IPS-18a (cell line): ENCODE measurements at regions not wholly inside any gene's neighbourhood (a gene's known extent, or its start where the extent isn't known, plus 50 kb on each side); places are given as distances from the start of the nearest gene placed in this dataset.

Experiments
- H3K27ac ChIP-seq: one replicate; pipeline ENCODE4 v1.5.1; 2013; ENCODE audit warnings: low read length
- H3K27me3 ChIP-seq: one replicate; pipeline ENCODE4 v1.6.1; 2013; ENCODE audit warnings: mild to moderate bottlenecking, low read length; ENCODE audit not compliant: control insufficient read depth, insufficient read depth
- H3K36me3 ChIP-seq: one replicate; pipeline ENCODE4 v1.6.1; 2013; ENCODE audit warnings: low read depth, low read length; ENCODE audit not compliant: control insufficient read depth
- H3K4me1 ChIP-seq: one replicate; pipeline ENCODE4 v1.6.1; 2013; ENCODE audit warnings: low read depth, low read length; ENCODE audit not compliant: control insufficient read depth
- H3K4me3 ChIP-seq: one replicate; pipeline ENCODE4 v1.5.1; 2013; ENCODE audit warnings: low read length
- H3K9ac ChIP-seq: one replicate; pipeline ENCODE4 v1.6.1; 2013; ENCODE audit warnings: mild to moderate bottlenecking, low read length, moderate library complexity
- H3K9me3 ChIP-seq: one replicate; pipeline ENCODE4 v1.6.1; 2013; ENCODE audit warnings: low read depth, low read length; ENCODE audit not compliant: control insufficient read depth

DNA sequence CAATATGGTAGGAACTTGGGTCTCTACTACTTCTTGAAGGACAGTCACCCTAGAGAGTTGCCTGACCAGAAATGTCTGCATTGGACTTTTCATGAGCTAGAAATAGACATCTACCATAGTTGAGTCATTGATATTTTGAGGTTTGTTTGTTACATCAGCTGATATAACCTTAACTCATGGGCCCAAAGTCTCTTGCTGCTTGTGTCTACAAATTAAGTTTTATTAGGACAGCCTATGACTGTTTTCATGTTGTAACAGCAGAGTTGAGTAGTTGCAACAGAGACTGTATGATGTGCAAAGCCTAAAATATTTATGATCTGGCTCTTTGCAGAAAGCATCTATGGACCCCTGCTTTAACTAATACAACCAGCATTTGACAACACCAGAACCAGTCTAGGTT lies 155.3 kb downstream of the MIAT start:
- Histone ChIP-seq H3K27ac (no peak overlapping the region), H3K9me3 (no peaks in the 10 kb centered on the region), H3K4me3 (no peak overlapping the region), H3K9ac (no peak overlapping the region), H3K36me3 (no peaks in the 10 kb centered on the region), H3K4me1 (no peaks in the 10 kb centered on the region), H3K27me3 (no peaks in the 10 kb centered on the region)

DNA sequence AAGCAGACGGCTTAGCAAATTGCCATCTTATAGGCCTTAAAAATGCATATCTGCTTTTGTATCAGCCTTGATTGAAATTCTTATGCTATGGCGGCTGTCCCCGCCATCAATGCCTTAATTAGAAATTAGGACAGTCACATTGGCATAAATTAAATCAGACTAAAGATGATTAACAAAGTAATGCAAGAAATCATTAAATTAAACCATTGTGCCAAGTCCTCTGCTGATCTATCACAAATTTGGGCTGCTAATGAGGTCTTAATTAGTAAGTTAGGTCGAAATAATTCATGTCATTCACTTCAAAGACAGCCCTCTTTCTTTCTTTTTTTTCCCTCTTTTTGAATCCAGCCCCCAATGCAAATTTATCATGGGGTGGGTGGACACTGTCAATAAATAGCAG lies 159.3 kb downstream of the MIAT start:
- H3K4me3 ChIP-seq = no peak overlapping the region
- no peaks in the 10 kb centered on the region for H3K9me3 ChIP-seq
- H3K27ac ChIP-seq = no peak overlapping the region
- no peak overlapping the region for H3K9ac ChIP-seq
- H3K36me3 ChIP-seq = no peaks in the 10 kb centered on the region
- no peaks in the 10 kb centered on the region for H3K27me3 ChIP-seq
- H3K4me1 ChIP-seq = no peaks in the 10 kb centered on the region

DNA sequence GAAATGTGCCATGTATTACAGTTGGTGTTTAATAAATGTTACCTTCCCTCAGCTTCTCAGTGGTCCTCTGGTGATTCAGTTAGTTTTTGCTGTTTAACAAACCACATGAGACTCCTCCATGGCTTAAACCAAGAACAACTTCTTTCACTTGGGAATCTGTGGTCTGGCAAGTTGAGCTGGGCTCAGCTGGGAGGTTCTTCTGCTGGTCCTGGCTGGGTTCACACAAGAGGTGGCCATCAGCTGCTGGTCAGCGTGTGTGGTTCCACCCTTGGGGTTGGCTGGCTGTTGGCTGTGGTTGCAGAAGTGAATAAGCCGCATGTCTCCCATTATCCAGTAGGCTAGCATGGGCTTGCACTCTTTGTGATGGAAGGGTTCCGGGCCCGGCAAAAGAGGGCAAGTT lies 160.5 kb downstream of the MIAT start:
- Histone ChIP-seq H3K4me3 (no peak overlapping the region), H3K9me3 (no peaks in the 10 kb centered on the region), H3K27me3 (no peaks in the 10 kb centered on the region), H3K9ac (no peak overlapping the region), H3K36me3 (no peaks in the 10 kb centered on the region), H3K4me1 (peaks cover 6% of the 10 kb centered on the region), H3K27ac (no peak overlapping the region)

DNA sequence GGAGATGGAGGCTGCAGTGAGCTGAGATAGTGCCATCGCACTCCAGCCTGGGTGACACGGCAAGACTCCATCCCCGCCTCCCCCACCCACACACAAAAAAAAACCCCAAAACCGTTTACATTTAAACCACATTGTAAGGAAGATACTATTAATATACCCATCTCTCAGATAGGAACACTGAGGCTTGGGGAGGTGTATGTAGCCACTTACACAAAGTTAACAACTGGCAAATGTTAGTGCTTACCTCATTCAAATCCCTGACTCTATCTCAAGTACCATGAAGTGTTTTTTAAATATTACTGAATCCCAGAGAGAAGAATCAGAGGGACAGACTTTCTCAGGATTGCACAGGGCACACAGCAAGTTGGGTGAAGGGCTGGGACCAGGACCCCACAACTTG lies 164.5 kb downstream of the MIAT start:
- Histone ChIP-seq H3K27me3 (no peaks in the 10 kb centered on the region), H3K9ac (no peak overlapping the region), H3K4me1 (peaks cover 6% of the 10 kb centered on the region), H3K9me3 (no peaks in the 10 kb centered on the region), H3K36me3 (no peaks in the 10 kb centered on the region), H3K27ac (no peak overlapping the region), H3K4me3 (no peak overlapping the region)

DNA sequence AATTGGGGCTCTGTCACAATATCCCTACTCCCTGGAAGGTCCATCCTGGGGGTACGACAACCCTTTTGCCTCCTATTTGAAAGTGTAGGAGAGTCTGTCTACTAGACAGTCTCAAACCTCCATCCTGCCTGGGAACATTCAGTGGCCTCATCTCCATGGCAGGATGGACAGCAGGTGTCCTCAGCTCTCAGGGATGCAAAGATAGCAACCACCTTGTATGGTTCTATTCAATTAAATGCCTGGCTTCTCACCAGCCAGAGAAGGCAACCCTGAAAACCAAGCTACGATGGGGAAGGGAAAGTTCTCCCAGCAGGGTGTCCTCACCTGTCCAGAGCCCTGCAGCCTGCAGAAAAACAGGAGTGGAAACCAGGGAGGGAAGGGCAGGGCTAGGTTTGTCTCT lies 164.9 kb downstream of the MIAT start:
- Histone ChIP-seq H3K36me3 (no peaks in the 10 kb centered on the region), H3K27ac (no peak overlapping the region), H3K4me3 (no peak overlapping the region), H3K9ac (no peak overlapping the region), H3K27me3 (no peaks in the 10 kb centered on the region), H3K4me1 (peaks cover 6% of the 10 kb centered on the region), H3K9me3 (no peaks in the 10 kb centered on the region)

DNA sequence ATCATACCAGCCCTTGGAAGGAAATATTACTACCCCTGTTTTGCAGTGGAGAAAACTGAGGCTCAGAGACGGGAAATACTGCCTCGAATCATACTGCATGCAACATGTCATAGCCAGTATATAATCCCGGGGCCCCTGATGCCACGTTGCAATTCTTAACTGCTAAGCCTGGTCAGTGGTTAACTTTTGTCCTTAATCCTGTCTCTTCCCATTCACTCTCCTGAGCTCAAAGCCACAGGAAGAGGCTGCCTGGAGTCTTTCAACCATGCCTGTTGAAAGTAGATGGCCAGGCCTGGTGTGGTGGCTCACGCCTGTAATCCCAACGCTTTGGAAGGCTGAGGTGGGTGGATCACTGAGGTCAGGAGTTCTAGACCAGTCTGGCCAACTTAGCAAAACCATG lies 166.6 kb downstream of the MIAT start:
- no peaks in the 10 kb centered on the region for H3K36me3 ChIP-seq
- peaks cover 6% of the 10 kb centered on the region for H3K4me1 ChIP-seq
- H3K27ac ChIP-seq = no peak overlapping the region
- no peak overlapping the region for H3K4me3 ChIP-seq
- no peak overlapping the region for H3K9ac ChIP-seq
- H3K27me3 ChIP-seq = no peaks in the 10 kb centered on the region
- H3K9me3 ChIP-seq = no peaks in the 10 kb centered on the region

DNA sequence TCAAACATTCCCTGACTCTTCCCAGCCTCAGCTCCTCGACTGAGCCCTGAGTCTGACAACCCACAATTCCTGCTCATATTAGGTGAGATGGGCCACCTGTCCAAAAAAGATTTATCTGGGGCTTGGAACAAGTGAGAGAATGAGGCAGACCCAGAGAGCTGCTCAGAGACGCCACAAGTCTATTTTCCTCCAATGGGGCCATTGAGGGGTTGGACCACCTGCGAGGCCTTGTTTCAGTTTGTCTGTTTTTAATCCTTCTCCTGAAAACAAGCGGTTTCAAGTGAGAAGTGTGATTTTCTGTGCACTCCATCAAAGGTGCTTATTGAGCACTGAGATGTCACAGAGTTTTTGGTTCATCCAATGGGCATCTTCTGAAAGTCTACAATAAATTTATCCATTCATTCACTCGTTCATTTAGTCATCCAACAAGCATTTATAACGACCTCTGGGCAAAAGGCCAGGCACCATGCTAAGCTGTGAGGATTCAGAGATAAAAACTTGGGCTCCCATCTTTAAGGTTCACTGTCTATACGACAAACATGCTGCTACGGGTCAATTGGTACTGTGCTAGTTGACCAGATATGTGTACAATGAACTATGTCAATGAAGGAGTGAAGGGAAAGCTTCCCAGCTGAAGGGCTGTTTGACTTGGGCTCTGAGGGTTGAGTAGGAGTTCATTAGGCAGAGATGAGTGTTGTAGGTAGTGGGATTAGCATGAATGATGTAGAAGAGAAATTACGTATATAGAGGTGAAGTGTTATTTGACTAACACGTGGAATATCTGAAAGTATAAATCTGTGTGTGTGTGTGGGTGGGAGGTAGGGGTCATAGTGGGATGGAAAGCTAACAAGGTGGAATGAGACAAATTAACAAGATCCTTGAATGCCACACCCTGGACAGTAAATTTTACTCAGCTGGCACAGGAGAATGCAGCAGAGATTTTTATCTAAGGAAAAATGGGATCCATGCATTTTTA lies 168.9 kb downstream of the MIAT start:
- Histone ChIP-seq H3K27ac (no peak overlapping the region), H3K4me1 (peaks cover 6% of the 10 kb centered on the region), H3K4me3 (no peak overlapping the region), H3K27me3 (no peaks in the 10 kb centered on the region), H3K36me3 (no peaks in the 10 kb centered on the region), H3K9me3 (no peaks in the 10 kb centered on the region), H3K9ac (no peak overlapping the region)

DNA sequence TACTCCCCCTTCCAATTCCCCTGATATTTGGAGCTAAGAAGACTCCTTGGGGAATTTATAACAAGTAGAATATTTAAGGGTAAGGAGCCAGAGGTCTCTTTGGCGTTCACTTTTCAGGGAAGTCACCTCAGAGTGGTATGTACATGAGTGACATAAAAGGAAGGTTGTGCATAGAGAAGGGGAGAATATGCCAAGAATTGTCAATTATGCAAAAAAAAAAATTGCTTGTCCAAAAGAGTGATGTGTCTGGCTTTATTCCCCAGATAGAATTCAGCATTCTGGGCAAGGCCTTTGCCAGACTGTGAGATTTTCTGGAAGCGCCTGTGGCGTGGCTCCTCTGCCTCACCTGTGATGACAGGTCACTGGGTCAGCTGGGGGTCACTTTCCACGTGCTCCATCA lies 170.2 kb downstream of the MIAT start:
- Histone ChIP-seq H3K9ac (no peak overlapping the region), H3K27me3 (no peaks in the 10 kb centered on the region), H3K36me3 (no peaks in the 10 kb centered on the region), H3K4me3 (no peak overlapping the region), H3K4me1 (peaks cover 1% of the 10 kb centered on the region), H3K27ac (no peak overlapping the region), H3K9me3 (no peaks in the 10 kb centered on the region)

DNA sequence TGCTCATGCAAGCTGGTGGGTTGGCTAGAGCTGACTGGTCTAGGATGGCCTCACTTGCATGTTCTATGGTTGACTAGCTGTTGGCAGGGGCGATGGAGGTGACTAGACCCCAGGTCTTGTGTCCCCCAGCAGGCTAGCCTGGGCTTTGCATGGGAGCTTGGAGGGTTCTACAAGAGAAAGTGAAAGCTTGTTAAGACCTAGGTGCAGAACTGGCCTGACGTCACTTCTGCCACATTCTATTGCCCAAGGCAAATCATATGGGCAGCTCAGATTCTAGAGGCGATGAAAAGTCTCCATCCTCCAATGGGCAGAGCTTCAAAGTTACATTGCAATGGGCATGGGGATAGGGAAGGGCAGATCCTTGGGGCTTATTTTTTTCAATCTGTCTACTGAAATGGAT lies 170.9 kb downstream of the MIAT start:
- Histone ChIP-seq H3K4me3 (no peak overlapping the region), H3K9ac (no peak overlapping the region)

DNA sequence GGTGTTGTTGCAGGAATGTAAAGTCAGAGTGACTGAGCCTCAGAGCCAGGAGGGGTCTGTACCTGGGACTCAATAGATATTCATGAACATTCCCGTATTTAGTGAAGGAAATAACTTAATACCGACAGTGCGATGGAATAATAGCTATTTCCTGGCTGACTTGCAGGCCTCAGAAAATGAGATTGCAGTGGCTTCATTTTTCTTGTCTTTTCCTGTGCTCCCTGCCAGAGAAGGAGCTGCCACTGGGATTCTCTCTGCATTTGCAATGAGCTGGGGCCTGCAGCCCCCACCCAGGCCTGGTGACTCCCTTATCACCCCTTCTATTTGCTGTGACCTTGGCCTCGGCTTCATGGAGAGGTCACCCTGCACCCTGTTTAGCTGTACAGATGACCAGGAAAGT lies 173.4 kb downstream of the MIAT start:
- no peak overlapping the region for H3K27ac ChIP-seq
- no peaks in the 10 kb centered on the region for H3K36me3 ChIP-seq
- no peaks in the 10 kb centered on the region for H3K4me1 ChIP-seq
- no peak overlapping the region for H3K9ac ChIP-seq
- no peak overlapping the region for H3K4me3 ChIP-seq
- H3K9me3 ChIP-seq = no peaks in the 10 kb centered on the region
- no peaks in the 10 kb centered on the region for H3K27me3 ChIP-seq

More for the DNA sequence above, 170.9 kb downstream of the MIAT start:
- Histone ChIP-seq H3K27ac (no peak overlapping the region), H3K27me3 (no peaks in the 10 kb centered on the region), H3K4me1 (no peaks in the 10 kb centered on the region), H3K9me3 (no peaks in the 10 kb centered on the region), H3K36me3 (no peaks in the 10 kb centered on the region)

DNA sequence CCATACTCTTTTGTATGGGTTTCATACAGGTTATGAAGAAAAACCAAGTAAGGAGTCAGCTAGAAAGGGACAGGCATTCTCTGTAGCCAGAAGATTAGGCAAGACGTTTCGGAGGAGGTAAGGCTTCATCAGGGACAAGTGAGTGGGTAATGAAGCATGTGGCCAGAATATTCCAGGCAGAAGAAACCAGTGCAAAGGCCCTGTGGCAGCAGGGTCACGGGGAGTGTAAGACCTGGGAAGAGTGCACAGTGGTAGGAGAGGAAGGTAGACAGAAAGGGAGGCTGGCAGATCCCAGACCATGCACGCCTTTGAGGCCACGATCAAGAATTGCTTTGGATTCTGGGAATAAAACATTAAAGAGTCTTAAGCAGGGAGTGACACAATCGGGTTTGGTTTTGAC lies 177.6 kb downstream of the MIAT start:
- H3K36me3 ChIP-seq = no peaks in the 10 kb centered on the region
- no peak overlapping the region for H3K4me3 ChIP-seq
- peaks cover 7% of the 10 kb centered on the region for H3K4me1 ChIP-seq
- H3K9me3 ChIP-seq = no peaks in the 10 kb centered on the region
- H3K27ac ChIP-seq = no peak overlapping the region
- no peaks in the 10 kb centered on the region for H3K27me3 ChIP-seq
- H3K9ac ChIP-seq = no peak overlapping the region

DNA sequence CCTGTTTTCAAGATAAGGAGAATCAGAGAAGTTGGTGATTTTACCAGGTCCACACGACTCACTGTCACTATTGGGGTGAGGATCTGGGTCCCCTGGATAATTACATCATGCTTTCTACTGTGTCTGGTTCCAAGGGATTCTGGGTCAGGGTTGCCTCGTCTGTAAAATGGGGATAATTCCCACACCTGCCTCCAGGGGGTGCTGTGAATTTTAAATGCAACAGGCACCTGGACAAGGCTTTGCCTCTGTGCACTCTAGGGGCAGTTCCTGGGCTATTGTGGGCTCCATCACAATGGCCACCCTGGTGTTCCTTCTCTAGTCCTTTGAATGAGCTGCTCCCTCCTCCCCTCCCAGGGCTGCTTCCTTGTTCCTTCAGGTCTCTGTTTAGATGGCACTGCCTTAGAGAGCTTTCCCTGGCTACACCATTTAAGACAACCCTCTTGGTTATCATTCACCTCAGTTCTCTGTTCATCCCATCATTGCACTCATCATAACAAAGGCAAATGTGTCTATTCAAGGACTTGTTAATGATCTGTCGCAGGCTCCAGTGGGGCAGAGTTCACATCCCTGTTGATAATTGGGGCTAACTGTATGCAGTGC lies 178.6 kb downstream of the MIAT start:
- Histone ChIP-seq H3K9ac (no peak overlapping the region), H3K9me3 (no peaks in the 10 kb centered on the region), H3K27ac (no peak overlapping the region), H3K4me3 (no peak overlapping the region), H3K4me1 (peaks cover 7% of the 10 kb centered on the region), H3K36me3 (no peaks in the 10 kb centered on the region), H3K27me3 (no peaks in the 10 kb centered on the region)
